ENCODE measurements at regions not wholly inside any gene's neighbourhood (a gene's known extent, or its start where the extent isn't known, plus 50 kb on each side); places are given as distances from the start of the nearest gene placed in this dataset.

GRCh38 chr4:170272959-170273358 lies 183.2 kb upstream of the AADAT start (continued):
- TF ChIP-seq PREB (CRISPR knock-in tag; IDR thresholded peaks at IDR 0.05; ENCODE audit: borderline replicate concordance) (no peak), ZNF138 (CRISPR knock-in tag; conservative IDR thresholded peaks at IDR 0.05) (no peak)

- ATAC-seq (no peak), DNase-seq (ENCODE audit: low spot score) (no peak)
- ChIA-PET POLR2A (no interaction called here), CTCF (interaction anchor here (0.6 to 5.0 kb wide), 3 partner anchors 12 to 134 kb away, joined by 3 to 38 read pairs (median 3); no protein-coding TSS in a partner anchor)
- TF ChIP-seq ZNF512 (CRISPR knock-in tag; IDR thresholded peaks at IDR 0.05; ENCODE audit: borderline replicate concordance), result no peak
- TF ChIP-seq RORB (CRISPR knock-in tag; IDR thresholded peaks at IDR 0.05), result no peak
- no peak for TF ChIP-seq ARID4B (CRISPR knock-in tag; IDR thresholded peaks at IDR 0.05; ENCODE audit: borderline replicate concordance)
- TF ChIP-seq ZMAT4 (CRISPR knock-in tag; IDR thresholded peaks at IDR 0.05), result no peak
- TF ChIP-seq TEAD1 (CRISPR knock-in tag; IDR thresholded peaks at IDR 0.05), result no peak
- peaks cover 13% of the 10 kb centered on the region for H3K36me3 Mint-ChIP-seq
- no peak overlapping the region for H3K27ac Mint-ChIP-seq
- H3K27me3 Mint-ChIP-seq (ENCODE audit: low read depth), result no peaks in the 10 kb centered on the region
- H3K9me3 Mint-ChIP-seq, result peaks cover 27% of the 10 kb centered on the region
- peaks cover 5% of the 10 kb centered on the region; the same call in 1 of the 2 replicates for H3K4me1 Mint-ChIP-seq
- H3K4me3 Mint-ChIP-seq, result no peak overlapping the region
These were observed 182.0 kb upstream of the AADAT start for GRCh38 chr4:170271723-170272122.

GRCh38 chr4:170270628-170271027 lies 180.9 kb upstream of the AADAT start:
- ChIA-PET POLR2A (no interaction called here), CTCF (interaction anchor here (1.6 to 5.0 kb wide), 2 partner anchors 11 to 104 kb away, joined by 5 to 38 read pairs; no protein-coding TSS in a partner anchor)
- Mint-ChIP-seq H3K4me1 (peaks cover 5% of the 10 kb centered on the region; the same call in 1 of the 2 replicates), H3K4me3 (no peak overlapping the region), H3K27ac (no peak overlapping the region), H3K36me3 (peaks cover 13% of the 10 kb centered on the region), H3K27me3 (ENCODE audit: low read depth) (no peaks in the 10 kb centered on the region), H3K9me3 (peaks cover 27% of the 10 kb centered on the region)
- no peak for DNase-seq (ENCODE audit: low spot score)
- no peak for ATAC-seq
- TF ChIP-seq FOXP4 (CRISPR knock-in tag; IDR thresholded peaks at IDR 0.05) (no peak), E2F1 (CRISPR knock-in tag; IDR thresholded peaks at IDR 0.05) (no peak), ATF1 (CRISPR knock-in tag; IDR thresholded peaks at IDR 0.05) (no peak), JUN (CRISPR knock-in tag; IDR thresholded peaks at IDR 0.05) (no peak), IRF2 (CRISPR knock-in tag; IDR thresholded peaks at IDR 0.05; ENCODE audit: borderline replicate concordance, low read depth) (no peak), ZNF219 (CRISPR knock-in tag; IDR thresholded peaks at IDR 0.05; ENCODE audit: borderline replicate concordance) (no peak), ZNF138 (CRISPR knock-in tag; conservative IDR thresholded peaks at IDR 0.05) (no peak), ZNF416 (CRISPR knock-in tag; IDR thresholded peaks at IDR 0.05) (no peak), ZNF281 (CRISPR knock-in tag; IDR thresholded peaks at IDR 0.05) (no peak), USF1 (CRISPR knock-in tag; IDR thresholded peaks at IDR 0.05) (no peak), MLX (CRISPR knock-in tag; IDR thresholded peaks at IDR 0.05) (no peak), TP53 (CRISPR knock-in tag; IDR thresholded peaks at IDR 0.05) (no peak)
